ENCODE measurements at regions not wholly inside any gene's neighbourhood (a gene's known extent, or its start where the extent isn't known, plus 50 kb on each side); places are given as distances from the start of the nearest gene placed in this dataset.
A peak's percentile ranks its signal among the peaks of the same experiment; 100 is the strongest.

DNA sequence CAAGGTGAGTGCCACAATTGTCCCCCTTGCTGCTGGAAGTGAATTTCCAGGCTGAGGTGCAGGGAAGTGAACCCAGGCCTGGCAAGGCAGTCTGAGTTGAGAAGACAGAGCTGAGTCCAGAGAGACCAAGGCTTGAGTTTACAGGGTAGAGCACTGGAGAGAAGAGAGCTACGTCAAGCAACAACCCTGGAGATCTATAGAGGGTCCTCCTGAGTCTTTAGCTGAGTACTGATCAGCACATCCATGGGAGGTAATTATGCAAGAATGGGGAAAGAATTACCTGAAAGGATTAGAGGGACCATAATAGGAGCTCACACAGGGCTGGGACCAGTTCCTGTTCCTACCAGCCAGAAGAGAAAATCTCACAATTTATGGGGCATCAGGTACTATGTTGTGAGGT lies 190.7 kb downstream of the NEDD1 start:
- no peak for DNase-seq

DNA sequence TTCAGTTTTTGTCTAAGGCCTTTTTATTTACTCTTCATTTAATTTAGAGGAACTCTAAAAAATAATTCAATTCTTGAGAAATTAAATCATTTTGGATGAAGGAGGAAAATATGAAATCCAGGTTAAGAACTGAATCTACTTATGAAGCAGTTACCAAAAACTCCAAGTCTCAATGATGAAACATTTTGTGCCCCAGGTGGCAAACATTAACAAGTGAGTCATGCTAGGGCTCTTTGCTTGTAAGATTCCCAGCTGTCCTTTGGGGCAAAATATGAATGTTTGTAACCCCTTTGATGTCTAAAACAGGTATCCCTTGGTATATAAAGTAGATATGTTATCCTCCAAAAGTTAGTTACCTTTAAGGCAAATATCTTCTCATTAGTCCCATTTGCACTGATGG lies 202.4 kb downstream of the NEDD1 start:
- DNase-seq = no peak

DNA sequence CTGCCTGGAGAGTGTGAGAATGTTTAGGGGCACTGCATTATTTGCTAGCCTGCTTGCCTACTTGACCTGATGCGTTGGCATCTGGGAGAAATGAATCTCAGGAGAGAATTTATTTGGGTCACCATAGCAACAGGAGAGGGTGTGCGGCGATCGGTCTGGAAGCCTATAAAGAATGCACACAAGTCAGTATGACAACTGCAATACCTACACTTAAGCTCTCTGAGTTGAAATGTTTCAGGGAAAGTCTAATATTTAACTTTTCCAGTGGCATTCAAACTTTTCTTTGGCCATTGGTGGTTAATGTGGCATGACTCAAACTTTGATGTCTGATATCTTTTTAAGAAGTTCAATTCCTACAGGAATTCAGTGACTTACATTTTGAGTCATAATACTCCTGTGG lies 205.1 kb downstream of the NEDD1 start:
- DNase-seq = no peak

DNA sequence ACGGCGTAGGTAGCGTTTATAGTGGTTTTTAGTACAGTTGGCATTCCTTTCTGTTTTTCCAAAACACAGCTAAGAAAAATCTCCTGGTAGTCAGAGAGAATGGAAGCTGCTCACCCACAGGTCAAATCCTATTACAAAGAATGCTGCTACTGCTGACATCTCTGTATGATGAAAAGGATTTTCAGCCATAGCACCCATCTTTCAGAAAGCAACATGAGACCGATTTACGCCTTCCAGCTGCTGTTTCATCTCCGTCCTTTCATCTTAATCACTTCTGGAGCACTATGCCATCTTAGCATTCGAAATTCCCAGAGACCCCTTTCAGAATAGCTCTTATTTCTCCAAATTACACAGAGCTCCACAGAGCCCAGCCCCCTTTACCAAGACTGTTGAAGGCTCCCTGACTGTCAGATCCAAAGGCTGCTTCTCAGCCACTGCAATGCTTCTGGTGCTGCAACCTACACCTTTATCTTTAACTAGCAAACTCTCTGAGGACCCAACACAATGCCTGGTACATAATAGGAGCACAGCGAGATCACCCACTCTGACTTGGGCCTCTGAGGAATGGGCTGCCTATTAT lies 211.8 kb downstream of the NEDD1 start:
- no peak for DNase-seq

DNA sequence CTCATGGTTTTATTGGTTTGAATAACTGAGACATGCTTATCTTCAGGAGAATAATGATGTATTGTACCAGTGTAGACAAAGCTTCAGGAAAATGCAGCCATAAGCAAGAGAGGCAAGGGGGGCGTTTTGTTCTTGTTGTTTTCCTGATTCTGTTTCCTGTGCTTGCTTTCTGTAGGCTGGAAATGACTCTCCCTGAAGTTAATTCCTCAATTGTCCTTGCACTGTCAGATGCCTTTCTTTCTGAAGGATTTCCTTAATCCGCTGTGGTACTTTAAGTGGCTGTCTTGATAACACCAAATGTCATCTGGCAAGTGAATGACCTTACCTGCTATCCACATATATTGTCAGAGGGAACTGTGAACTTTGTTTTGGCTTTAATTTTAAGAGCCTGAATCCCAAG lies 220.0 kb downstream of the NEDD1 start:
- no peak for DNase-seq

DNA sequence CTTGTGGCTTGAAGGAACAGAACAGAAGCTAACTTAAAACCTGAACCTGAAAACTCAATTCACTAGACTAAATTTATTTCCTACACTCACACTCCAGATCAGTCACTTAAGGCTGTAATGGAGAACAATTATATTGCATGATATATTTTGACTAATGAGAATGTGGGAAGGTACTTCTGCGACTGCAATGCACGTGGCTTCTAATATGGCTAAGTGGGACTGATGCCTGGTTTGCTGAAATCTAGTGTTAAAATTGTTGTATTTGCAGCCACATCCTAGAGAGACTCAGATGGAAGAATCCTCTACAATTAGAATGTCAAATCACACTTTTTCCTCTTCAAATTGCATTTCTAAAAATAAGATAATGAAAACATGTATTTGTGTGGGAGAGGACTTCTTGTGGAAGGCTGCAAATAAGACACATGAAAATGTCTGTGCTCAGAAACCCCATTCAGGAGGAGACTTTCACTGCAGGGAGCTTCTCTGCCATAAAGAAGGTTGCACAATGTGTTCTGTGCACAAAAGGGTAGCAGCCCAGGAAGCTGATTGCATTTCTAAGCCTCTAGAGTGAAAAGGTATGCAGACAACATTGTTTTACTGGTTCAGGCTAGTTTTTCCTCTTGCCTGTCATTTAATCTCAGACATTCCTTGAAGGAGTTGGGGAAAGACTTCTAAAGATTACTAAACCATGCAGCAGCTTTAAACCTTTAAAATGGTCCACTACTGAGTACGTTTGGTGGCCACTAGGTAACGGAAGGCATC lies 224.3 kb downstream of the NEDD1 start:
- no peak for DNase-seq

DNA sequence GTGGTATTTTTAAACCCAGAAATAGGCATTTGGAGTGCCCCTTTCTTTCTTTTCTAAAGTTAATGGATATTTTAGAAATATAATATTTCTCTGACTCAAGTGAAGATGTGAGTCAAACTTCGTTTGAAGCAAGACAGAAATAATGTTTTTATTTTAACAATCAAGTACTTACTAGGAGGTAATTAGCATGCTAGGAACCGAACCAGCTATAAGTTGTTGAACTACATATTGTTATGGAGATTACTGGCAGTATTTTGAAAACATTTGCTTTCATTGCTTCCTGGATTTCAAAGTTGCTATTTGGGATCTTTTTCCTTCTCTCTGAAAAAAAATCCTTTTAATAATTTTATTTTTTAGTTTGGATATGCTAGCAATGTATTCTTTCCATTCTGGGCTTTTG lies 225.2 kb downstream of the NEDD1 start:
- no peak for DNase-seq

DNA sequence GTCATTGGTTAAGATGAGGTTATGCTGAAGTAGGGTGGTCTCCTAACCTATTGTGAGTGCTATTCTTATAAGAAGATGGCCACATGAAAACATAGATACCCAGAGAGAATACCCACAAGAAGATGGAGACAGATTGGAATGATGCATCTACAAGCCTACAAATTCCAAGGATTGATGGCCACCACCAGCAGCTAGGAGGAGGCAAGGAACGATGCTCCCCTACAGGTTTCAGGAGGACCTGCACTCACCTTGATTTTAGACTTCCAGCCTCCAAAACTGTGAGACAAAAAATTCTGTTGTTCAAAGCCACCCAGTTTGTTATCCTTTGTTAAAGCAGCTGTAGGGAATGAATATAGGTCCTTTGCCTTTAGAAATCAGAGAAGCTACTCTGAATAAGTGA lies 227.4 kb downstream of the NEDD1 start:
- DNase-seq = no peak

DNA sequence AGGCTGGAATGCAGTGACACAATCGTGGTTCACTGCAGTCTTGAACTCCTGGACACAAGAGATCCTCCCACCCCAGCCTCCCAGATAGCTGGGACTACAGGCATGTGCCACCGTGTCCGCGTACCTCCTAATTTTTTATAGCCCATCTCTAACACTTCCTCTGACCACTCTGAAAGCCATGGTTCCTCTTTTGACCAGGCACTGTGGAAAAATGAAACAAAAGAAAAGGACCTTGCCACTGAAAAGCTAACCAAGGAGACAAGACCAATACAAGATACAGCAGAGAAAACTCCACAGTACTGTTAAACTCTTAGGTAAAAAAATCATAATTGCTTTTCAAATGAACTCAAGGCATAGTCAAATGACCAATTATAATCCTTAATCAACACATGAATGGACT lies 233.3 kb downstream of the NEDD1 start:
- no peak for DNase-seq

DNA sequence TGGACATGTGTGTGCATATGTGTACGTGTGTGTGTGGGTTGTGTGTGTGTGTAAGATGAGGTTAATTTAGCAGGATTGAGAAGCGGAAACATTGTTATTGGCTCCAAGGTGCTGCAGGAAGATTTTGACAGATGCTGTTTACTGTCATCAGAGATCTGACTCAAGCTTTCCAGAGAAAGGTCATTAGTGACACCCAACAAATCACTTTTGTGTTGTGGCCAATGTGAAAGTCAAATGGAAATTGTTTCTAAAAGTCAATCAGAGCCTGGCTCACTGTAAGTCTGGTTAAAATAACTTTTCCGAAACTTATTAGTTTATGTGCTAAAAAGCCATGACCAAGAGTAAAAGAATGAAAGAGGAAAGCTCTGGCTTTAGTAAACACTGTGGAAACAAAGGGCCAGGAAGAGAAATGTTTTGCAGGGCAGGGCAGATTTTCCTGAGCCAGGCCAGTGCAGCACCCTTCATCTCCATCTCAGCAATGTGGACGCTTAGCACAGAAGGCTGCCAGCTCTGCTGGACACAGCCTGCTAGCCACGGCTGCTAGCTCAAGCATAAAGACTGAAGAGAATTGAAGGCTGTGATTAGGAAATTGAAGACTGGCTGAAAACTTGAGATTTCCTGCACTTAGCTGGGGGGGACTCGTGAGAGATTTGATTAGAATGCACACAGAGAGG lies 235.8 kb downstream of the NEDD1 start:
- no peak for DNase-seq

DNA sequence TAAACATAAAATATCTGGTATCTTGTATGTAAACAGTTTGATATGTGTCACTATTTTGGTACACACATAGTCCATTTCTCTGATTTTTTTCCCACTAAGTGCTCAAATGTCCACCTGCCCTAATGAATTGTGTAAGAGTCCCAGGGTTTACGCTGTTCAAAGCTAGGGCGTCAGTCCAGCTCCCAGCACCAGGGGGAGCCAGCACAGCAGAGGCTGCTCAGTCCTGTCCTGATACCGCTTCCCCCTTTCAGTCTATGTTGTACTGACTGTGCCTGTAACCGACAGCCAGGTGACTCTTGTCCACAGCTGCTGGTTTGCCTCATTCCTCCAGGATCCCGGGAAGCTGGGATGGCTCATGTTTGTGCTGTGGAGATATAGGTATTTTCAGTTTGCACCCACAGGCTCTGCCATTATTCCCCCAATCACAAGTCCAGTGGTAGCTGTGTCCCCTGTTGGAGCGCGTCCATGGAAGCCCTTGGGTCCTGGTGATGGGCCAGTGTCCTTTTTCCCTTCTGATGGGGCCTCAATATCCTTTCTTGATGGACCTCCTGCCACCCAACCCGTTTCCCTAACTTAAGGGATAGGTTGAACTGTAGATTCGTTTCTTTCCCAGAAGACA lies 242.0 kb downstream of the NEDD1 start:
- DNase-seq = peak; percentile 47 to 56

DNA sequence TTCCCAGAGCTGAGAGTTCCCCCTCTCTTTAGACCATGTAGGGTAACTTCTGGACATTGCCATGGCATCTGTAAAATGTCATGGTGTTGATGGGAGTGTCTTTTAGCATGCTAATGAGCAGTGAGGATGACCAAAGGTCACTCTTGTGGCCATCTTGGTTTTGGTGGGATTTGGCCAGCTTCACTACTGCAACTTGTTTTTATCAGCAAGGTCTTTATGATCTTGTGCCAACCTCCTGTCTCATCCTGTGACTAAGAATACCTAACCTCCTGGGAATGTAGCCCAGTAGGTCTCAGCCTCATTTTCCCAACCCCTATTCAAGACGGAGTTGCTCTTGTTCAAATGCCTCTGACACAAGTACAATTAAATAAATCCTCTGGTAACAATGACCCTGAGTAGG lies 244.4 kb downstream of the NEDD1 start:
- DNase-seq = no peak

DNA sequence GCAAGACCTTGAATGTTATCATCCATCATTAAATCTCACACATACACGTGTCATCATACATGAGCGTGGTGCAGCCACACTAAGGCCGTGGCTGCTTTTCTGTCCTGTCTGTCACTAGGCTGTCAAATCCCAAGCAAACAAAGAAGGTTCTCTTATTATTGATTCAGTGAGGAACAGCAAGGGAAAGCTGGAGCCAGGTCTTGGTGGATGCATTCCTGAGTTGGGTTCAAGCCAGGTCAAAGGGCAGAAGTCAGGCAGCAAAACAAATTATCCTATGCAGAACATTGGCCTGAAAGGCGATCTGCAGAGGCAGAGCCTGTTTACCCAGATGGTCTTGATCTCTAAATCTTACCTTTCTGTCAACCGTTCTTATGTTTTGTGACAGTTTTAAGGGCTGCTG lies 252.3 kb downstream of the NEDD1 start:
- DNase-seq = no peak

DNA sequence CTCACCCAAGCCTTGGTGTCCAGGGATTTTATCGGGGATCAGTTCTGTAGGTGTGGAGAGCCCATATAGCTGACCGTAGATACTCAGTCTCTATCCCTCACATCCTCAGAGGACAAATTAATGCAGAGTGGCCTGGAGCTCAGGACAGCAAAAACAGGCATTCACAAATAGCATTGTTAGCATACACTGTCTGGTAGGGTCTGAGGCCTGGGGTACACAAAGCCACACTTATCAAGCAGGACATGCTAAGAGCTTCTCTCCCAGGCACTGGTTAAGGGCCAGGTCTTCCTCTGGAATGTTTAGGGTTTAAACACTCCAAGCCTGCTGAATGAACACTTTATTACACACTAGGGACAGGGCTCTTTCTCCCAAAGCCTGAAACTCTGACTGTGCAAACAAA lies 253.2 kb downstream of the NEDD1 start:
- no peak for DNase-seq

DNA sequence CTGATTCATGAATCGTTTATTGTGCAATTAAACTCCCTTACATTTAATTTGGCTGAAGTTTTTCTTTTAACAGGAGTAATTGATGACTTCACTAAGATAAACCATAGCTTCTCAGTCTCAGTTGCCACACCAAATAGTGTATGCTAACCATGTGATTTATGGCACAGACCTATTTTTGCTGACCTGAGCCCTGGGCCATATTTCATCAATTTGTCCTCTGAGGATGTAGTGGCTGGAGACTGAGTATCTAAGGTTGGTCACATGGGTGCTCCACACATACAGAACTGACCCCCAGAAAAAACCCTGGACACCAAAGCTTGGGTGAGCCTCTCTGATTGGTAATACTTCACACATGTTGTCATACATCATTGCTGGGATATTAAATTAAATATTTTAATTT lies 255.1 kb downstream of the NEDD1 start:
- no peak for DNase-seq

DNA sequence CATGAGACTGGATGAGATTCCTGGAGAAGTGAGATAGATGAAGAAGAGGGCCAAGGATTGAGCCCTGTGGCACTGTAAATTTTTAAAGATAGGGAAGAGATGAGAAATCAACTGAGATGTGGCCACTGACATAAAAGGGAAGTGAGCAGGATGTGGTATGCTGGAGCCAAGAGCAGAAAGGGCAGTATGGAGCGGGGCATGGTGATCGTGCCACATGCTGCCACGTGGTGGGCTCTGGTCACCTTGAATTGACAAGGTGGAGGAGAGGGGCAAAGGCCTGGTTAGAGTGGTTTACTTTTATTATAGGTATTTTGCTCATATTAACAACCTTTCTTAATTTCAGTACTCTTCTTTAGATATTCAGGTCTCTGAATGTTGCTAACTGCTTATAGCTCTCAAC lies 257.9 kb downstream of the NEDD1 start:
- DNase-seq = no peak

DNA sequence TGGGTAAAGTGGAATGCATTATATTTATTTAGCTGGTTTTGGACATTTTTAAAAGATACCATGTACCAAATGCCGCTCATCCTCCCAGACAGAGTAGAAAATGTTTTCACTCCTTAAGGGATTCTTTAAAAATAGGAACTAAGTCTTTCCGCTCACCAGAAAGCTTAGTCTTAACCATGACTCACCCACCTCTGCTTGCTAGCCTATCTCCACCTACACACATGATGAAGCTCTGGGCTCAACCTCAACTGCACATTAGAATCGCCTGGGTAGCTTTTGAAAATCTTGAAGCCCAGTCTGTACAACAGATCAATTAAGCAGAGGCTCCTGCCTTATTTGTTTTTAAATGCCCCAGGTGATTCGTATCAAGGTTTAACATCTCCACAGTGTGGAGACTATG lies 260.5 kb downstream of the NEDD1 start:
- no peak for DNase-seq

DNA sequence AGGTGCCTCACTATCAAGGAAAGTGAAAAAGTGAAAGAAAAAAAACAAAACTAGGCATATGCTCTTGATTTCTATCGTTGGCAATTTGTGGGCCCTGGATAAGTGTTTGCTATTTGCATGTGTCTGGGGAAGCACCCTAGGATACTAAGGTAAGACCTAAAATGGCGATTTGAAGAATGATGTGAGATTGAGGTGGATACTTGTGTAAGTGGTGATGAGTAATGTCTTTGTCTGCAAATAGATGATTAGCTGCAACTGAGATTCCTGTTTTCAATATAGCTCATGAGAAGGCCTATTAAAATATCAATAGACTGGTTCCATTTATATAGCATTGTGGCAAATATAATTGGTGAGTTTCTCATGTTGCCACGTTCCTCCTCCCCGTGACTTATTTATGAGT lies 261.7 kb downstream of the NEDD1 start:
- peak in 1 of 2 experiments; percentile 57 for DNase-seq

DNA sequence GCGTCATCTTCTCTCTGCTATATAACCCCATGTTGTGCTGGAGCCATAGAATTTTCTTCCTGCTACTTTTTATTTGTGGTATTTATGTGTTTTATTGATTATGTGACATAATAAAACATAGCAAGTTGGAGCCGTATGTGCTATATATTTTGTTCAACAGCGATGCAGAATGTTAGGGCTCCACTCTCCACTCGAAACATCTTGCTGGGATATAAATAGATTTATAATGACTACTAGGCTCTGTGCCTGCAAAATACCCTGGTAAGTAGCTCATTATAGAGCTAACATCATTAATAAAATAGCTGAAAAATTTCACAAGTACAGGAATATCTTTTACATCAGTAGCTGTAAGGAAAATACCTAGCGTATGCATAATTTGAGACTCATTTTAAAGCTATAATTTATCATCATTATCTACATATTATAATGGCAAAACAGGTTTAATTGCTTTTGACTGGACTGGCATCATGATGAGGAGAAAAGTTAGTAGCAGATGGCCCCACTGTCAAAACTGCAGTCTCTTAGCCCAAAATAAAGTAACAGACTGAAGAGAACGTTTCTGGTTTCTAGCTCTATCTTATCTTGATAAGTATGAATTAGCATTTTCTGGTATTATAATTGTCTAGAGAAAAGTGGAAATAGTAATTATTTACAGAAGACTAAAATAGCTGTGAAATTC lies 263.0 kb downstream of the NEDD1 start:
- peak in 1 of 2 experiments; percentile 41 for DNase-seq

DNA sequence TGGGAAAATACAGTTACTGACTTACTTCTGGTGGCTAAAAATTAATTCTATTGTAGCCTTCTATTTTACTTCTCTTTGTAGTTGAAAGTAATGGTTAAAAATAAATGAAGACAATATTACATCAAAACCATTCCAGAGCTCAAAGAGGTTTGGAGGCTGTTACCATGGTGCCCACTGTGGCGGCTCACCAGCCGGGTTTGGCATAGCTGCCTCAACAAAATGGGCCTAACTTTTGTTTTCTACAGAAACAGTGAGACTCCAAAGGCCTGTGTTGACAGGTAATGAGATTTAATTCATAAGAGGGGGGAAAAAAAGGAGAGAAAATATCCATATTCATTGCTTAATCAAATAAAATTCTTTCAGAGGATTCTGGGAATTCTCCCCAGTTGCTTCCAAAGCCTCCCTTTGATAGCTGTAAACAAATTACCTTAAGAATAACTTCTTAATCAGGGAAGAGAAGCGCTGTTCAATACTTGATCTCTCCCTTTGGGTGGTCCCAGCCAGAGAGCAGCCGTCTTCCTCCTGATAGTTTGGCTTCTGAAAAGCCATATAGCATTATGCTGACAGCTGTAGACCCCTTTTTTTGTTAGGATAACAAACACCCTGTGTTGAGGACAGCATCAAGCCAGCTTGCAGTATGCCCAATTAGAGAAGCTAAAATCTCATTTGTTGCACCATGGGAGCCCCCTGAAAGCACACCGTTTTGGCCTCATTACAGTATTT lies 266.8 kb downstream of the NEDD1 start:
- no peak for DNase-seq

DNA sequence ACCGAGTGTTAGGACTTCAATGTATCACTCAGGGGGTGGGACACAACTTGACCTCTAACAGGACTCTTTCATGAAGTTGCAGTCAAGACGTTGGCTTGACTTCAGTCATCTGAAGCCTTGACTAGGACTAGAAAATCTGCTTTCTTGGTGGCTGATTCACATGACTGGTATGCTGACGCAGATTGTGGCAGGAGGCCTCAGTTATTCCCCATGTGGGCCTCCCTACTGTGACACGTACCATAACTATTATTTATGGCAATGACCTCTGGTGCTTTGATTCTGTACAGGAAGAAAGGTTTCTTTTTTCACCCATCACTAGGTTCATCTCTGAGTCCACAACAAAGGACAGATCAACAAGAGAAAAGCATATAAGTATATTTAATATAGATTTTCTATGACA lies 270.4 kb downstream of the NEDD1 start:
- no peak for DNase-seq

DNA sequence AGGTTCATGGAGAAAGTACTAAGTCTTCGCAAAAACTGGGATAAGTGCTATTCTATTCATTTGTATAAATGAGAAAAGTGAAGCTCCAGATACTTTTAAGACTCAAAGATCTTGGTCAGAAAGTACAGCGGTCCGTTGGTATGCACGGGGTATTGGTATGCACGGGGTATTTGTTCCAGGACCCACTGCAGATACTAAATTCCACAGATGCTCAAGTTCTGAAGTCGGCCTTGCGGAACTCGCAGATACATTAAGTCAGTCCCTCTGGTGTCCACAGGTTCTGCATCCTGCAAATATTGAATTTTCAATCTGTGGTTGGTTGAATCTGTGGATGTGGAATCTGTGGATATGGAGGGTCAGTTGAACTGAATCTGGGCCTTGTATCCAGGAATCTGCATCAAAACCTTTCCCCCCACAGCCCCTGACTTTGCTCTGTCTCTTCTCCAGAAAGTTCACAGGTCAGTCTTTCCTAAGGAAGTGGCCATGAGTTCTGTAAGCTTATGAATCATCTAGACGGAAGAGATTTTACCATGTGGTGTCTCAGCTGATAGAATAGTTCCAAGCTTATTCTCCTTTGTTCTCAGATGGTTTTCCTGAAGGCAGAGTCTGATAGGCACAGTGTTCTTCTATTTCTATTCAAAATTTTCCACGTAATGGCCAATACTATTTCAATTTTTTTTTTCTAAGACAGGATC lies 274.7 kb downstream of the NEDD1 start:
- DNase-seq = no peak
